ENCODE measurements at regions not wholly inside any gene's neighbourhood (a gene's known extent, or its start where the extent isn't known, plus 50 kb on each side); places are given as distances from the start of the nearest gene placed in this dataset.

GRCh38 chr7:25553580-25554291 is 325.4 kb upstream of the NPVF start:
- peaks cover 3% of the 10 kb centered on the region for H3K27me3 ChIP-seq (ENCODE audit: control insufficient read depth, insufficient read depth, low read length)
- CTCF ChIA-PET, result interaction anchor here (1.5 kb wide), 1 partner anchor 12 kb away, joined by 4 read pairs; no protein-coding TSS in a partner anchor

GRCh38 chr7:25557379-25557917 is 329.2 kb upstream of the NPVF start:
- no peak for DNase-seq (ENCODE audit: low read depth, low spot score)
- TF ChIP-seq CTCF (IDR thresholded peaks at IDR 0.05; ENCODE audit: low read depth, low read length), result no peak
- Histone ChIP-seq H3K27ac (ENCODE audit: low read depth, low read length) (no peak overlapping the region), H3K4me3 (ENCODE audit: low read depth, low read length) (no peak overlapping the region), H3K27me3 (ENCODE audit: control insufficient read depth, insufficient read depth, low read length) (peaks cover 12% of the 10 kb centered on the region), H3K9me3 (ENCODE audit: control insufficient read depth, insufficient read depth, low read length) (no peaks in the 10 kb centered on the region)
- ChIA-PET CTCF (no interaction called here), POLR2A (no interaction called here)

More at GRCh38 chr7:25553580-25554291, 325.4 kb upstream of the NPVF start:
- Histone ChIP-seq H3K27ac (ENCODE audit: low read depth, low read length) (no peak overlapping the region), H3K9me3 (ENCODE audit: control insufficient read depth, insufficient read depth, low read length) (no peaks in the 10 kb centered on the region), H3K4me3 (ENCODE audit: low read depth, low read length) (no peak overlapping the region)
- no peak for DNase-seq (ENCODE audit: low read depth, low spot score)
- POLR2A ChIA-PET, result no interaction called here
- TF ChIP-seq CTCF (IDR thresholded peaks at IDR 0.05; ENCODE audit: low read depth, low read length), result no peak

GRCh38 chr7:25557930-25558329 is 329.6 kb upstream of the NPVF start:
- Histone ChIP-seq H3K9me3 (ENCODE audit: control insufficient read depth, insufficient read depth, low read length) (no peaks in the 10 kb centered on the region), H3K27me3 (ENCODE audit: control insufficient read depth, insufficient read depth, low read length) (peaks cover 12% of the 10 kb centered on the region), H3K27ac (ENCODE audit: low read depth, low read length) (no peak overlapping the region), H3K4me3 (ENCODE audit: low read depth, low read length) (no peak overlapping the region)
- no peak for DNase-seq (ENCODE audit: low read depth, low spot score)
- ChIA-PET CTCF (no interaction called here), POLR2A (no interaction called here)
- no peak for TF ChIP-seq CTCF (IDR thresholded peaks at IDR 0.05; ENCODE audit: low read depth, low read length)

- Histone ChIP-seq H3K27me3 (ENCODE audit: control insufficient read depth, insufficient read depth, low read length) (peaks cover 12% of the 10 kb centered on the region), H3K9me3 (ENCODE audit: control insufficient read depth, insufficient read depth, low read length) (no peaks in the 10 kb centered on the region), H3K4me3 (ENCODE audit: low read depth, low read length) (no peak overlapping the region), H3K27ac (ENCODE audit: low read depth, low read length) (no peak overlapping the region)
- ChIA-PET POLR2A (no interaction called here), CTCF (interaction anchor here (1.5 kb wide), 1 partner anchor 293 kb away, joined by 4 read pairs; no protein-coding TSS in a partner anchor)
- TF ChIP-seq CTCF (IDR thresholded peaks at IDR 0.05; ENCODE audit: low read depth, low read length), result no peak
- DNase-seq (ENCODE audit: low read depth, low spot score), result no peak
These were observed 330.3 kb upstream of the NPVF start for GRCh38 chr7:25558605-25559004.

GRCh38 chr7:25559581-25560367 is 331.5 kb upstream of the NPVF start:
- ChIA-PET CTCF (interaction anchor here (1.0 to 2.0 kb wide), 3 partner anchors 292 to 333 kb away, joined by 3 to 6 read pairs (median 4); no protein-coding TSS in a partner anchor), POLR2A (no interaction called here)
- no peak for DNase-seq (ENCODE audit: low read depth, low spot score)
- Histone ChIP-seq H3K27ac (ENCODE audit: low read depth, low read length) (no peak overlapping the region), H3K27me3 (ENCODE audit: control insufficient read depth, insufficient read depth, low read length) (peaks cover 9% of the 10 kb centered on the region), H3K4me3 (ENCODE audit: low read depth, low read length) (no peak overlapping the region), H3K9me3 (ENCODE audit: control insufficient read depth, insufficient read depth, low read length) (no peaks in the 10 kb centered on the region)
- TF ChIP-seq CTCF (IDR thresholded peaks at IDR 0.05; ENCODE audit: low read depth, low read length), result no peak

All from AG04450 (cell line).